Liver (tissue), 8 donors: ENCODE measurements at regions not wholly inside any gene's neighbourhood (a gene's known extent, or its start where the extent isn't known, plus 50 kb on each side); places are given as distances from the start of the nearest gene placed in this dataset.

Source experiments
- DNase-seq: peaks from one replicate; pipeline ENCODE4 v3.0.0-alpha.2; 2017; ENCODE audit warnings: low spot score
- H3K27ac ChIP-seq, 2 donors: one replicate each; pipeline ENCODE4 v1.7.0; 2013; ENCODE audit warnings: inconsistent platforms in 2 of 2, low read length in 2 of 2, control low read depth in 1 of 2, low read depth in 1 of 2, mild to moderate bottlenecking in 1 of 2
- H3K27me3 ChIP-seq, 4 donors: one replicate each; pipeline versions ENCODE4 v1.6.1 to v1.7.0; 2013; ENCODE audit warnings: low read length in 3 of 4, inconsistent platforms in 1 of 4, mild to moderate bottlenecking in 1 of 4, moderate library complexity in 1 of 4; ENCODE audit not compliant: control insufficient read depth in 4 of 4, insufficient read depth in 4 of 4
- H3K36me3 ChIP-seq, 4 donors: one replicate each; pipeline versions ENCODE4 v1.6.1 to v1.7.0; 2013; ENCODE audit warnings: low read length in 3 of 4, mild to moderate bottlenecking in 3 of 4, low read depth in 1 of 4, moderate library complexity in 1 of 4; ENCODE audit not compliant: control insufficient read depth in 4 of 4, insufficient read depth in 3 of 4
- H3K4me1 ChIP-seq, 4 donors: one replicate each; pipeline versions ENCODE4 v1.6.1 to v1.7.0; 2013; ENCODE audit warnings: low read length in 3 of 4, mild to moderate bottlenecking in 3 of 4, moderate library complexity in 1 of 4; ENCODE audit not compliant: control insufficient read depth in 4 of 4, insufficient read depth in 4 of 4
- H3K4me3 ChIP-seq, 3 donors: one replicate each; pipeline versions ENCODE4 v1.6.1 to v1.7.0; 2013; ENCODE audit warnings: low read length in 3 of 3, control low read depth in 1 of 3, low read depth in 1 of 3, mild to moderate bottlenecking in 1 of 3
- H3K9ac ChIP-seq, 2 donors: one replicate each; pipeline ENCODE4 v1.7.0; 2013; ENCODE audit warnings: low read length in 2 of 2, mild to moderate bottlenecking in 2 of 2, moderate library complexity in 2 of 2, control low read depth in 1 of 2, low read depth in 1 of 2
- H3K9me3 ChIP-seq, 4 donors: one replicate each; pipeline versions ENCODE4 v1.6.1 to v1.7.0; 2013; ENCODE audit warnings: low read length in 3 of 4; ENCODE audit not compliant: control insufficient read depth in 4 of 4
- ATF3 ChIP-seq: IDR thresholded peaks from 2 replicates; pipeline ENCODE4 v1.6.1; 2016; ENCODE audit warnings: antibody characterized with exemption
- CTCF ChIP-seq: fragments of 150-350 bp; IDR thresholded peaks from 2 replicates; pipeline ENCODE4 v1.5.1; 2017; ENCODE audit warnings: improper control_type of control experiment, low read depth, low read length; ENCODE audit not compliant: missing input control
- EGR1 ChIP-seq, 2 donors: IDR thresholded peaks; 2 replicates each; pipeline ENCODE4 v1.6.1; 2016 to 2018; ENCODE audit warnings: antibody characterized with exemption in 2 of 2, low read depth in 2 of 2
- FOXA1 ChIP-seq: IDR thresholded peaks from 2 replicates; pipeline ENCODE4 v1.6.1; 2016; ENCODE audit warnings: antibody characterized with exemption
- FOXA2 ChIP-seq: IDR thresholded peaks from 2 replicates; pipeline ENCODE4 v1.6.1; 2016; ENCODE audit warnings: antibody characterized with exemption
- GABPA ChIP-seq, 2 donors: IDR thresholded peaks in 1 of 2; conservative IDR thresholded peaks in 1 of 2; 2 replicates each; pipeline ENCODE4 v1.6.1; 2016; ENCODE audit warnings: antibody characterized with exemption in 2 of 2, mild to moderate bottlenecking in 1 of 2, moderate library complexity in 1 of 2
- HNF4A ChIP-seq, 2 donors: conservative IDR thresholded peaks; 2 replicates each; pipeline ENCODE4 v1.6.1; 2016; ENCODE audit warnings: antibody characterized with exemption in 2 of 2, mild to moderate bottlenecking in 2 of 2
- JUND ChIP-seq, 2 donors: IDR thresholded peaks; 2 replicates each; pipeline ENCODE4 v1.6.1; 2016; ENCODE audit warnings: antibody characterized with exemption in 2 of 2
- MAX ChIP-seq: IDR thresholded peaks from 2 replicates; pipeline ENCODE4 v1.6.1; 2016; ENCODE audit warnings: antibody characterized with exemption
- NR2F2 ChIP-seq: IDR thresholded peaks from 2 replicates; pipeline ENCODE4 v1.6.1; 2016; ENCODE audit warnings: antibody characterized with exemption
- RAD21 ChIP-seq, 2 donors: IDR thresholded peaks; 2 replicates each; pipeline ENCODE4 v1.6.1; 2016; ENCODE audit warnings: antibody characterized with exemption in 2 of 2, mild to moderate bottlenecking in 2 of 2
- REST ChIP-seq: IDR thresholded peaks from 2 replicates; pipeline ENCODE4 v1.6.1; 2016; ENCODE audit warnings: antibody characterized with exemption, mild to moderate bottlenecking
- RXRA ChIP-seq, 2 donors: IDR thresholded peaks; 2 replicates each; pipeline ENCODE4 v1.6.1; 2017 to 2018; ENCODE audit warnings: antibody characterized with exemption in 2 of 2, mild to moderate bottlenecking in 1 of 2
- SP1 ChIP-seq: IDR thresholded peaks from 2 replicates; pipeline ENCODE4 v1.6.1; 2018; ENCODE audit warnings: antibody characterized with exemption, mild to moderate bottlenecking
- TAF1 ChIP-seq: conservative IDR thresholded peaks from 2 replicates; pipeline ENCODE4 v1.6.1; 2016; ENCODE audit warnings: antibody characterized with exemption, mild to moderate bottlenecking
- YY1 ChIP-seq: IDR thresholded peaks from 2 replicates; pipeline ENCODE4 v1.6.1; 2016; ENCODE audit warnings: antibody characterized with exemption, mild to moderate bottlenecking
- WGBS: extraction: QIAGEN DNeasy Blood & Tissue Kit; methylation state at CpG from one replicate; pipeline ENCODE4 v1.1.7; 2013; 5-methylcytosine and 5-hydroxymethylcytosine counted together
- donor health status: healthy.
- donor health status: healthy.
- donor health status: healthy.
- donor health status: healthy.
- donor health status: healthy.

- TF ChIP-seq GABPA (IDR thresholded peaks at IDR 0.05 in 1 of 2, conservative IDR thresholded peaks at IDR 0.05 in 1 of 2): no peak
- no peak for TF ChIP-seq JUND (IDR thresholded peaks at IDR 0.05)
- TF ChIP-seq HNF4A (conservative IDR thresholded peaks at IDR 0.05): no peak
- no peak for TF ChIP-seq ATF3
- TF ChIP-seq RAD21 (IDR thresholded peaks at IDR 0.05): no peak
These were observed 106.4 kb downstream of the TUSC7 start (continued) for GRCh38 chr3:116815831-116816588.

GRCh38 chr3:116821371-116821770 is 111.8 kb downstream of the TUSC7 start:
- no peak for DNase-seq
- no peak overlapping the region for H3K9ac ChIP-seq
- no peaks in the 10 kb centered on the region for H3K9me3 ChIP-seq
- TF ChIP-seq NR2F2: no peak
- no peak for TF ChIP-seq EGR1 (IDR thresholded peaks at IDR 0.05; ENCODE audit: low read depth in 2 of 2)
- TF ChIP-seq RAD21 (IDR thresholded peaks at IDR 0.05): no peak
- TF ChIP-seq FOXA2: no peak
- TF ChIP-seq SP1: no peak
- no peak for TF ChIP-seq RXRA (IDR thresholded peaks at IDR 0.05)
- no peak for TF ChIP-seq HNF4A (conservative IDR thresholded peaks at IDR 0.05)
- no peak for TF ChIP-seq YY1
- no peak for TF ChIP-seq CTCF
- TF ChIP-seq FOXA1: no peak
- TF ChIP-seq TAF1: no peak
- TF ChIP-seq GABPA (IDR thresholded peaks at IDR 0.05 in 1 of 2, conservative IDR thresholded peaks at IDR 0.05 in 1 of 2): no peak
- TF ChIP-seq REST: no peak
- no peak for TF ChIP-seq JUND (IDR thresholded peaks at IDR 0.05)
- no peak for TF ChIP-seq ATF3
- no peak for TF ChIP-seq MAX
- no peaks in the 10 kb centered on the region for H3K36me3 ChIP-seq
- no peaks in the 10 kb centered on the region for H3K27me3 ChIP-seq
- no peak overlapping the region for H3K27ac ChIP-seq
- no peaks in the 10 kb centered on the region for H3K4me1 ChIP-seq
- no peak overlapping the region for H3K4me3 ChIP-seq
- WGBS: 66% methylated on average over 1 of the region's 1 CpG
